ENCODE measurements at regions not wholly inside any gene's neighbourhood (a gene's known extent, or its start where the extent isn't known, plus 50 kb on each side); places are given as distances from the start of the nearest gene placed in this dataset.

DNA sequence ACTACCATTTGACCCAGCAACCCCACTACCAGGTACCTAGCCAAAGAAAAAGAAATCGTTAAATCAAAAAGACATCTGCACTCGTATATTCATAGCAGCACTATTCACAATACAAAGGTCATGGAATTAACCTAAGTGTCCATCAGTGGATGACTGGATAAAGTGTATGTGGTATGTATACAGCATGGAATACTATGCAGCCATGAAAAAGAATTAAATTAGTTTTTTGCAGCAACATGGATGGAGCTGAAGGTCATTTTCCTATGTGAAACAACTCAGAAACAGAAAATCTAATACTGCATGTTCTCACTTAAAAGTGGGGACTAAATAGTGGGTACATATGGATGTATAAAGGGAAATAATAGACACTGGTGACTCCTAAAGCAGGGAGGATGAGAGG, 175.2 kb downstream of the ZIC4 start:
- no peak for DNase-seq
- Histone ChIP-seq H3K27ac (ENCODE audit: low read length) (no peak overlapping the region), H4K20me1 (ENCODE audit: low read length) (no peaks in the 10 kb centered on the region), H3K4me2 (ENCODE audit: low read length) (no peak overlapping the region), H3K9me3 (ENCODE audit: low read length) (no peaks in the 10 kb centered on the region), H3K36me3 (ENCODE audit: low read depth, low read length) (no peaks in the 10 kb centered on the region), H3K9ac (ENCODE audit: low read length) (no peak overlapping the region), H3K4me3 (ENCODE audit: low read length) (no peak overlapping the region), H3K27me3 (ENCODE audit: low read length) (no peaks in the 10 kb centered on the region), H3K79me2 (ENCODE audit: low read length) (no peaks in the 10 kb centered on the region), H3K4me1 (ENCODE audit: insufficient read depth, low read length) (no peaks in the 10 kb centered on the region), H3K9me2 (replicated peaks; ENCODE audit: low read length) (no peaks in the 10 kb centered on the region), H2AFZ (ENCODE audit: low read length) (no peak overlapping the region), H3F3A (ENCODE audit: low read length, unreplicated experiment) (no peaks in the 10 kb centered on the region)
- ChIA-PET CTCF (no interaction called here), POLR2A (ENCODE audit: unreplicated experiment) (no interaction called here)
- ATAC-seq = no peak
- no TSS peak for BruUV-seq (replicated peaks)
- intact Hi-C loops (cut with micrococcal nuclease) = no loop called here
- TF ChIP-seq, protein P1, sequence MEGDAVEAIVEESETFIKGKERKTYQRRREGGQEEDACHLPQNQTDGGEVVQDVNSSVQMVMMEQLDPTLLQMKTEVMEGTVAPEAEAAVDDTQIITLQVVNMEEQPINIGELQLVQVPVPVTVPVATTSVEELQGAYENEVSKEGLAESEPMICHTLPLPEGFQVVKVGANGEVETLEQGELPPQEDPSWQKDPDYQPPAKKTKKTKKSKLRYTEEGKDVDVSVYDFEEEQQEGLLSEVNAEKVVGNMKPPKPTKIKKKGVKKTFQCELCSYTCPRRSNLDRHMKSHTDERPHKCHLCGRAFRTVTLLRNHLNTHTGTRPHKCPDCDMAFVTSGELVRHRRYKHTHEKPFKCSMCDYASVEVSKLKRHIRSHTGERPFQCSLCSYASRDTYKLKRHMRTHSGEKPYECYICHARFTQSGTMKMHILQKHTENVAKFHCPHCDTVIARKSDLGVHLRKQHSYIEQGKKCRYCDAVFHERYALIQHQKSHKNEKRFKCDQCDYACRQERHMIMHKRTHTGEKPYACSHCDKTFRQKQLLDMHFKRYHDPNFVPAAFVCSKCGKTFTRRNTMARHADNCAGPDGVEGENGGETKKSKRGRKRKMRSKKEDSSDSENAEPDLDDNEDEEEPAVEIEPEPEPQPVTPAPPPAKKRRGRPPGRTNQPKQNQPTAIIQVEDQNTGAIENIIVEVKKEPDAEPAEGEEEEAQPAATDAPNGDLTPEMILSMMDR (conservative IDR thresholded peaks at IDR 0.05; ENCODE audit: low read depth, low read length) = no peak
- TF ChIP-seq EZH2 (IDR thresholded peaks at IDR 0.05; ENCODE audit: low read length, unreplicated experiment) = no peak
- no peak for TF ChIP-seq EZH2phosphoT487 (IDR thresholded peaks at IDR 0.05; ENCODE audit: borderline replicate concordance, low read length)

DNA sequence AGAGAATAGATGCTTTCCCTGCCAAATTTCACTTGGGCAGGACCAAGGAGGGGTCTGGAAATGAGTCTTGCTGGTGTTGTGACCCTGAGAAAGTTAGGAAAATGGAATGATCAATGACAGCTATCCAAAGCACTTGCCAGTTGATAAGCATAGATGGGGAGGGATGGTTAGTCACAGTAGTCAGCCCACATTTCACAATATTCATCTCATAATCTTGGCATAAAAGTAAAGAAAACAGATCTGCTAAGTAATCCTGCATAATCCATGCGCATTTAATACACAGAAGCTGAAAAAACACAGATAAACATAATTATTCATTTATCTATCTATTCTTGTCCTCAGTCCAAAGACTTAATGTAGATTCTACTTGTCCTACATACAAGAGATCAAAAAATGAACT, 184.1 kb downstream of the ZIC4 start:
- no TSS peak for BruUV-seq (replicated peaks)
- no peak for DNase-seq
- H3K4me3 ChIP-seq (ENCODE audit: low read length) = no peak overlapping the region

DNA sequence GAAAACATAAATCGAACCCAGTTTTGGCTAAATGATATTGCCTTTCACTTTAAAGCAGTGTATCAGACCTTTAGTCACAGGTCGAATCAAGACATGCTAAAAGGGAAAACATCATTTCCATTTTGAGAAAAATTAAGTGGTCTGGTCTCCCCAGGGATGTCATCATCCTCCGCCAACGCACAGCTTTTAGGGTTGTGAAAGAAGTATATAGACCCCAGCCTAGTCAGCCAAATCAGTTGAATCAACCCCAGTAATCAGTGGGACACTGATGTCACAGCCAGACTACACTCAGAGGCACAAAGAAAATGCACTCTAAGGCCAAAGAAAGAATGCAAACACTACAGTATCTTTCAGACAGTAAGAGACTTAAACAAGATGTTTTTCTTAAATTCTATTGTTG, 187.4 kb downstream of the ZIC4 start:
- no peaks in the 10 kb centered on the region for H3F3A ChIP-seq (ENCODE audit: low read length, unreplicated experiment)
- no peak for ATAC-seq
- BruUV-seq (replicated peaks) = no TSS peak
- no peaks in the 10 kb centered on the region for H3K36me3 ChIP-seq (ENCODE audit: low read depth, low read length)
- no peaks in the 10 kb centered on the region for H3K79me2 ChIP-seq (ENCODE audit: low read length)
- H3K9ac ChIP-seq (ENCODE audit: low read length) = no peak overlapping the region
- H4K20me1 ChIP-seq (ENCODE audit: low read length) = no peaks in the 10 kb centered on the region
- no peak overlapping the region for H3K27ac ChIP-seq (ENCODE audit: low read length)
- intact Hi-C loops (cut with micrococcal nuclease) = no loop called here
- ChIA-PET CTCF (no interaction called here), POLR2A (ENCODE audit: unreplicated experiment) (interaction anchor here (0.6 kb wide), 1 partner anchor 21 kb away, joined by 4 read pairs; no protein-coding TSS in a partner anchor)
- no peak overlapping the region for H3K4me2 ChIP-seq (ENCODE audit: low read length)
- TF ChIP-seq, protein P1 (conservative IDR thresholded peaks at IDR 0.05; ENCODE audit: low read depth, low read length) = no peak
- H3K9me3 ChIP-seq (ENCODE audit: low read length) = no peaks in the 10 kb centered on the region
- H3K9me2 ChIP-seq (replicated peaks; ENCODE audit: low read length) = no peaks in the 10 kb centered on the region
- H2AFZ ChIP-seq (ENCODE audit: low read length) = no peak overlapping the region
- no peak for DNase-seq
- no peak overlapping the region for H3K4me3 ChIP-seq (ENCODE audit: low read length)
- H3K4me1 ChIP-seq (ENCODE audit: insufficient read depth, low read length) = no peaks in the 10 kb centered on the region
- peaks cover 24% of the 10 kb centered on the region; the same call in 1 of the 2 replicates for H3K27me3 ChIP-seq (ENCODE audit: low read length)

More for the DNA sequence above, 184.1 kb downstream of the ZIC4 start:
- Histone ChIP-seq H3K9me2 (replicated peaks; ENCODE audit: low read length) (no peaks in the 10 kb centered on the region), H3K4me1 (ENCODE audit: insufficient read depth, low read length) (no peaks in the 10 kb centered on the region), H3K27ac (ENCODE audit: low read length) (no peak overlapping the region), H3K79me2 (ENCODE audit: low read length) (no peaks in the 10 kb centered on the region), H3F3A (ENCODE audit: low read length, unreplicated experiment) (no peaks in the 10 kb centered on the region), H4K20me1 (ENCODE audit: low read length) (no peaks in the 10 kb centered on the region), H3K27me3 (ENCODE audit: low read length) (peaks cover 24% of the 10 kb centered on the region; the same call in 1 of the 2 replicates), H3K9ac (ENCODE audit: low read length) (no peak overlapping the region), H3K36me3 (ENCODE audit: low read depth, low read length) (no peaks in the 10 kb centered on the region), H3K4me2 (ENCODE audit: low read length) (no peak overlapping the region), H3K9me3 (ENCODE audit: low read length) (no peaks in the 10 kb centered on the region), H2AFZ (ENCODE audit: low read length) (no peak overlapping the region)
- POLR2A ChIA-PET (ENCODE audit: unreplicated experiment) = no interaction called here
- ATAC-seq = no peak
- CTCF ChIA-PET = no interaction called here
- TF ChIP-seq EZH2 (IDR thresholded peaks at IDR 0.05; ENCODE audit: low read length, unreplicated experiment) (no peak), EZH2phosphoT487 (IDR thresholded peaks at IDR 0.05; ENCODE audit: borderline replicate concordance, low read length) (no peak)
- TF ChIP-seq, protein P1 (conservative IDR thresholded peaks at IDR 0.05; ENCODE audit: low read depth, low read length) = no peak
- intact Hi-C loops (cut with micrococcal nuclease) = no loop called here
